K562 (cell line): ENCODE measurements at regions not wholly inside any gene's neighbourhood (a gene's known extent, or its start where the extent isn't known, plus 50 kb on each side); places are given as distances from the start of the nearest gene placed in this dataset.

Experiments used
- ATAC-seq: fragments of 200-7000 bp; cut with Tn5 transposase; 3 replicates; pipeline ENCODE4 v1.9.1; 2020; ENCODE audit warnings: moderate library complexity
- BruUV-seq: library from RNA; stranded (reverse); fragments of 400-500 nt; replicated peaks from 2 replicates; lab custom pipeline; 2021; lab: Mats Ljungman, UMichigan
- CTCF ChIA-PET: fragments of 300-600 bp; formaldehyde crosslinking; extraction: SDS; loops from one replicate; lab custom pipeline; 2021; ENCODE audit warnings: low intra/inter-chr PET ratio; lab: Yijun Ruan, JAX
- POLR2A ChIA-PET: fragments of 300-600, 350-650 bp; sonication (Branson Sonifier 250); formaldehyde crosslinking; extraction: SDS; loops from one replicate; lab custom pipeline; 2021; ENCODE audit warnings: antibody characterized with exemption, inconsistent platforms; lab: Yijun Ruan, JAX
- DNase-seq, 4 experiments: peaks; one replicate each; pipeline versions ENCODE4 v3.0.0 to v3.0.0-alpha.2; 2011 to 2018; ENCODE audit warnings: low spot score in 3 of 4, mixed read lengths in 3 of 4; ENCODE audit errors: extremely low read depth in 1 of 4
- FAIRE-seq: peaks from 2 replicates; lab custom pipeline; 2011; peaks lifted over from hg19 to GRCh38; lab: Jason Lieb, UNC
- H2AFZ ChIP-seq: 2 replicates; pipeline ENCODE4 v1.6.0; 2011; ENCODE audit warnings: low read depth, low read length, control low read depth, inconsistent platforms
- H3K27ac ChIP-seq: fragments of 200-600 bp; 3 replicates; pipeline ENCODE4 v1.8.0; 2011; ENCODE audit warnings: low read depth, mild to moderate bottlenecking, control low read depth, inconsistent platforms, low read length, moderate library complexity, mixed read lengths; ENCODE audit errors: extremely low read depth
- H3K27me3 ChIP-seq, 2 experiments: fragments of 300-600 bp in 1 of 2; 2 replicates in 1 of 2; 3 replicates in 1 of 2; pipeline versions ENCODE4 v1.6.0 to v1.8.0; 2011; ENCODE audit warnings: inconsistent platforms in 2 of 2, low read length in 2 of 2, mild to moderate bottlenecking in 1 of 2, mixed read lengths in 1 of 2, moderate library complexity in 1 of 2; ENCODE audit not compliant: control insufficient read depth in 2 of 2, insufficient read depth in 2 of 2
- H3K36me3 ChIP-seq: fragments of 300-600 bp; 3 replicates; pipeline ENCODE4 v1.8.0; 2011; ENCODE audit warnings: mild to moderate bottlenecking, low read length, inconsistent platforms; ENCODE audit not compliant: control insufficient read depth, insufficient read depth
- H3K4me1 ChIP-seq, 2 experiments: fragments of 200-600 bp in 1 of 2; replicated peaks in 1 of 2; 2 replicates in 1 of 2; 3 replicates in 1 of 2; pipeline versions ENCODE4 v1.5.1 to v1.8.0; 2011; ENCODE audit warnings: inconsistent platforms in 2 of 2, low read length in 2 of 2, mild to moderate bottlenecking in 1 of 2, mixed read lengths in 1 of 2, moderate library complexity in 1 of 2; ENCODE audit not compliant: control insufficient read depth in 2 of 2, insufficient read depth in 2 of 2
- H3K4me2 ChIP-seq: 2 replicates; pipeline ENCODE4 v1.6.1; 2011; ENCODE audit warnings: low read length, control low read depth, inconsistent platforms, mixed read lengths; ENCODE audit not compliant: insufficient read depth
- H3K4me3 ChIP-seq: fragments of 200-600 bp; sonication (generic), shearing (Covaris generic); 2 replicates; pipeline ENCODE4 v1.5.1; 2016; ENCODE audit warnings: control low read depth, inconsistent platforms
- H3K79me2 ChIP-seq: fragments of 200-600 bp; 3 replicates; pipeline ENCODE4 v1.8.0; 2011; ENCODE audit warnings: low read length, inconsistent platforms; ENCODE audit not compliant: control insufficient read depth, insufficient read depth
- H3K9ac ChIP-seq, 2 experiments: 2 replicates each; pipeline versions ENCODE4 v1.6.0 to v1.6.1; 2011; ENCODE audit warnings: low read depth in 2 of 2, low read length in 2 of 2, control low read depth in 1 of 2, inconsistent platforms in 1 of 2, mild to moderate bottlenecking in 1 of 2, mixed read lengths in 1 of 2; ENCODE audit not compliant: insufficient read depth in 1 of 2
- H3K9me1 ChIP-seq: one replicate; pipeline ENCODE4 v1.6.0; 2011; ENCODE audit warnings: inconsistent platforms, mild to moderate bottlenecking, low read length, moderate library complexity; ENCODE audit not compliant: control insufficient read depth, insufficient read depth
- H3K9me3 ChIP-seq: replicated peaks from 2 replicates; pipeline ENCODE4 v1.5.1; 2011; ENCODE audit warnings: low read depth, low read length, inconsistent platforms; ENCODE audit not compliant: control insufficient read depth, insufficient read depth
- H4K20me1 ChIP-seq: replicated peaks from 2 replicates; pipeline ENCODE4 v1.6.1; 2011; ENCODE audit warnings: low read length, inconsistent platforms, mixed read lengths; ENCODE audit not compliant: control insufficient read depth, insufficient read depth
- ARID2 ChIP-seq: fragments of 450-650 bp; IDR thresholded peaks from 2 replicates; pipeline ENCODE4 v1.6.1; 2017; ENCODE audit warnings: antibody characterized with exemption, mild to moderate bottlenecking
- C11orf30 ChIP-seq: fragments of 450-650 bp; IDR thresholded peaks from 2 replicates; pipeline ENCODE4 v1.6.1; 2016; ENCODE audit warnings: low read depth, mild to moderate bottlenecking
- CHD2 ChIP-seq: IDR thresholded peaks from 2 replicates; pipeline ENCODE4 v1.6.1; 2011; ENCODE audit warnings: low read depth, low read length
- GATA2 ChIP-seq: sonication (generic); formaldehyde crosslinking; IDR thresholded peaks from 2 replicates; pipeline ENCODE4 v1.4.0; 2020; ENCODE audit warnings: mild to moderate bottlenecking, missing genetic modification reagents
- HMGXB4 ChIP-seq: sonication (generic); formaldehyde crosslinking; IDR thresholded peaks from 2 replicates; pipeline ENCODE4 v1.8.1; 2023; ENCODE audit warnings: mild to moderate bottlenecking, missing genetic modification reagents
- MCM5 ChIP-seq: fragments of 450-650 bp; IDR thresholded peaks from 2 replicates; pipeline ENCODE4 v1.6.1; 2016; ENCODE audit warnings: low read depth
- PHF20 ChIP-seq: fragments of 450-650 bp; IDR thresholded peaks from 2 replicates; pipeline ENCODE4 v1.6.1; 2018; ENCODE audit not compliant: partially characterized antibody
- POLR2AphosphoS5 ChIP-seq: IDR thresholded peaks from 2 replicates; pipeline ENCODE4 v1.6.1; 2011; ENCODE audit warnings: mild to moderate bottlenecking, low read depth, low read length, moderate library complexity; ENCODE audit not compliant: control insufficient read depth, insufficient read depth
- PTBP1 ChIP-seq: fragments of 200-400 bp; formaldehyde crosslinking; IDR thresholded peaks from 2 replicates; pipeline ENCODE4 v1.6.1; 2017; ENCODE audit warnings: low read depth, low read length
- RAD51 ChIP-seq: fragments of 450-650 bp; IDR thresholded peaks from 2 replicates; pipeline ENCODE4 v1.7.1; 2016; ENCODE audit warnings: low read depth, mild to moderate bottlenecking, borderline replicate concordance
- RBM17 ChIP-seq: fragments of 200-400 bp; formaldehyde crosslinking; IDR thresholded peaks from 2 replicates; pipeline ENCODE4 v1.6.1; 2017; ENCODE audit warnings: low read depth, mild to moderate bottlenecking, low read length, borderline replicate concordance
- RBM39 ChIP-seq: fragments of 200-400 bp; formaldehyde crosslinking; optimal IDR thresholded peaks from 2 replicates; pipeline ENCODE3; 2018; ENCODE audit warnings: low read depth, low read length
- ZC3H8 ChIP-seq: fragments of 450-650 bp; IDR thresholded peaks from 2 replicates; pipeline ENCODE4 v1.6.1; 2017
- ZFPM2 ChIP-seq: fragments of 250-450 bp; sonication (Bioruptor Pico); IDR thresholded peaks from 2 replicates; pipeline ENCODE4 v1.5.1; 2022; ENCODE audit warnings: mild to moderate bottlenecking
- ZKSCAN1 ChIP-seq: fragments of 150-350 bp; IDR thresholded peaks from 2 replicates; pipeline ENCODE4 v1.6.1; 2016; ENCODE audit warnings: low read depth, low read length
- WGBS: fragments of 100-300 bp; shearing (Covaris generic); methylation state at CpG from one replicate; pipeline ENCODE4 v1.1.6; 2016; ENCODE audit warnings: low coverage, mixed read lengths; ENCODE audit not compliant: insufficient coverage; ENCODE audit errors: missing lambda C conversion rate; 5-methylcytosine and 5-hydroxymethylcytosine counted together
- in situ Hi-C: fragments of 300-500 bp; cut with MboI; formaldehyde crosslinking; loops from 4 replicates; pipeline ENCODE4 v1.15.0; 2018; ENCODE audit warnings: inconsistent platforms, mixed read lengths
- intact Hi-C: fragments of 100-400 bp; cut with micrococcal nuclease; formaldehyde crosslinking; loops from 2 replicates; pipeline ENCODE4 v1.14.2; 2022

DNA sequence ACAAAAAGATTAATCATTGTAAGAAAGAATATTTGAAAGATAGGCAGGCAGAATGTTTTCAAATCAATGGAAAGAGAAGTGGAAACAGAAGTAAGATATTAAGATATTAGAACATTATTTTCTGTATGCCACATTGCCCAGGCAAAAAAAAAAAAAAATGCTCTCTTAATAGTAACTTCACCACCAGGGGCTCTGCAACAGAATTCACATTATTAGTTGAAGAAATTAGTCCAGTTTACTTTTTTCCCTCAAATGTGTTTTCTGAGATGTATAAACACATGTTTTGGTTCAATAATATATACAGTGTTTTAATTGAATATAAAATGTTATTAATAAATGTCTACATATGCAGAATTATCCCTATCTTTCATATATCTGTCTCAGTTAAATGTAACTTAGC, 78.0 kb upstream of the ADAD1 start (continued):
- TF ChIP-seq PHF20 = no peak
- no peak for TF ChIP-seq ZFPM2 (CRISPR knock-in tag)
- TF ChIP-seq ARID2 = no peak
- no peak for TF ChIP-seq POLR2AphosphoS5
- TF ChIP-seq HMGXB4 (CRISPR knock-in tag) = no peak
- no peak for TF ChIP-seq MCM5
- TF ChIP-seq, all 486 proteins: peak for 0

GRCh38 chr4:122305853-122306252, 73.0 kb upstream of the ADAD1 start:
- Histone ChIP-seq H3K9me1 (no peaks in the 10 kb centered on the region), H2AFZ (no peak overlapping the region), H3K4me1 (no peaks in the 10 kb centered on the region; a peak in 1 of 5 replicates), H3K27me3 (no peaks in the 10 kb centered on the region), H3K79me2 (no peaks in the 10 kb centered on the region), H4K20me1 (no peaks in the 10 kb centered on the region), H3K36me3 (peaks cover 10% of the 10 kb centered on the region; the same call in 1 of the 3 replicates), H3K4me2 (no peak overlapping the region), H3K4me3 (no peak overlapping the region), H3K9ac (no peak overlapping the region), H3K27ac (no peak overlapping the region), H3K9me3 (no peaks in the 10 kb centered on the region)
- ChIA-PET POLR2A (no interaction called here), CTCF (no interaction called here)
- TF ChIP-seq ZKSCAN1 = no peak
- no peak for TF ChIP-seq RAD51
- TF ChIP-seq RBM17 = no peak
- no peak for TF ChIP-seq GATA2 (CRISPR knock-in tag)
- no peak for TF ChIP-seq C11orf30
- TF ChIP-seq ZC3H8 = no peak
- TF ChIP-seq RBM39 = no peak
- TF ChIP-seq CHD2 = no peak
- no peak for TF ChIP-seq PTBP1
- FAIRE-seq (no peak), ATAC-seq (no peak), DNase-seq (no peak)
- no TSS peak for BruUV-seq
- intact Hi-C loops (no loop called here), in situ Hi-C loops (loop anchor here (5.0 kb wide), 1 partner anchor 271 kb away; no protein-coding TSS in a partner anchor)
- 76% methylated on average over 1 of the region's 1 CpG for whole genome bisulfite sequencing
